Mesenchymal stem cell (in vitro differentiated cells and primary cell): ENCODE measurements at regions not wholly inside any gene's neighbourhood (a gene's known extent, or its start where the extent isn't known, plus 50 kb on each side); places are given as distances from the start of the nearest gene placed in this dataset.

Experiments used
- DNase-seq: peaks from one replicate; pipeline ENCODE4 v3.0.0-alpha.2; 2013
- H2AFZ ChIP-seq: one replicate; pipeline ENCODE4 v1.6.1; 2013; ENCODE audit warnings: low read depth, mild to moderate bottlenecking, control low read depth, inconsistent platforms, low read length, moderate library complexity
- H2AK5ac ChIP-seq: 2 replicates; pipeline ENCODE4 v1.6.1; 2013; ENCODE audit warnings: low read length, moderate library complexity, mild to moderate bottlenecking, inconsistent platforms; ENCODE audit not compliant: severe bottlenecking
- H2BK120ac ChIP-seq: one replicate; pipeline ENCODE4 v1.6.1; 2013; ENCODE audit warnings: low read depth, mild to moderate bottlenecking, inconsistent platforms, low read length, moderate library complexity
- H2BK12ac ChIP-seq, 2 experiments: one replicate each; pipeline ENCODE4 v1.6.1; 2013; ENCODE audit warnings: inconsistent platforms in 2 of 2, low read length in 2 of 2, mild to moderate bottlenecking in 2 of 2, moderate library complexity in 2 of 2, control low read depth in 1 of 2
- H2BK15ac ChIP-seq: one replicate; pipeline ENCODE4 v1.6.1; 2013; ENCODE audit warnings: mild to moderate bottlenecking, low read depth, inconsistent platforms; ENCODE audit not compliant: poor library complexity, severe bottlenecking
- H2BK5ac ChIP-seq: 2 replicates; pipeline ENCODE4 v1.6.1; 2013; ENCODE audit warnings: low read depth, mild to moderate bottlenecking, low read length, control low read depth, inconsistent platforms; ENCODE audit not compliant: poor library complexity, severe bottlenecking
- H3K14ac ChIP-seq, 2 experiments: one replicate each; pipeline ENCODE4 v1.6.1; 2013; ENCODE audit warnings: inconsistent platforms in 2 of 2, low read length in 2 of 2, control low read depth in 1 of 2, mild to moderate bottlenecking in 1 of 2, moderate library complexity in 1 of 2
- H3K18ac ChIP-seq, 2 experiments: one replicate each; pipeline ENCODE4 v1.6.1; 2013; ENCODE audit warnings: inconsistent platforms in 2 of 2, low read length in 2 of 2, control low read depth in 1 of 2, low read depth in 1 of 2, mild to moderate bottlenecking in 1 of 2
- H3K23ac ChIP-seq, 2 experiments: one replicate each; pipeline ENCODE4 v1.6.1; 2013; ENCODE audit warnings: inconsistent platforms in 2 of 2, low read length in 2 of 2, mild to moderate bottlenecking in 2 of 2, moderate library complexity in 2 of 2, control low read depth in 1 of 2
- H3K27ac ChIP-seq: 2 replicates; pipeline ENCODE4 v1.5.1; 2013; ENCODE audit warnings: mild to moderate bottlenecking, moderate library complexity, low read length, control low read depth, inconsistent platforms; ENCODE audit not compliant: poor library complexity, severe bottlenecking
- H3K27me3 ChIP-seq, 2 experiments: 2 replicates each; pipeline versions ENCODE4 v1.6.1 to v1.7.0; 2013; ENCODE audit warnings: low read length in 2 of 2, mild to moderate bottlenecking in 2 of 2, moderate library complexity in 2 of 2, control low read depth in 1 of 2, inconsistent platforms in 1 of 2; ENCODE audit not compliant: control insufficient read depth in 1 of 2, insufficient read depth in 1 of 2
- H3K36me3 ChIP-seq, 2 experiments: 2 replicates each; pipeline versions ENCODE4 v1.6.1 to v1.7.0; 2013; ENCODE audit warnings: low read length in 2 of 2, control low read depth in 1 of 2, inconsistent platforms in 1 of 2, low read depth in 1 of 2, mild to moderate bottlenecking in 1 of 2; ENCODE audit not compliant: insufficient read depth in 2 of 2, control insufficient read depth in 1 of 2
- H3K4ac ChIP-seq, 2 experiments: one replicate each; pipeline ENCODE4 v1.6.1; 2013; ENCODE audit warnings: inconsistent platforms in 2 of 2, low read length in 2 of 2, mild to moderate bottlenecking in 2 of 2, moderate library complexity in 2 of 2, control low read depth in 1 of 2, low read depth in 1 of 2
- H3K4me1 ChIP-seq: 2 replicates; pipeline ENCODE4 v1.6.1; 2013; ENCODE audit warnings: low read depth, low read length, control low read depth; ENCODE audit not compliant: control insufficient read depth, insufficient read depth
- H3K4me2 ChIP-seq: 2 replicates; pipeline ENCODE4 v1.6.1; 2013; ENCODE audit warnings: low read length, mild to moderate bottlenecking, inconsistent platforms; ENCODE audit not compliant: poor library complexity, severe bottlenecking
- H3K4me3 ChIP-seq, 2 experiments: 2 replicates each; pipeline versions ENCODE4 v1.5.1 to v1.7.0; 2013; ENCODE audit warnings: low read length in 2 of 2, mild to moderate bottlenecking in 2 of 2, control low read depth in 1 of 2, low read depth in 1 of 2; ENCODE audit not compliant: insufficient read depth in 1 of 2
- H3K79me1 ChIP-seq: replicated peaks from 2 replicates; pipeline ENCODE4 v1.6.1; 2013; ENCODE audit warnings: mild to moderate bottlenecking, control low read depth, low read length, inconsistent platforms; ENCODE audit not compliant: poor library complexity, severe bottlenecking
- H3K9ac ChIP-seq: 2 replicates; pipeline ENCODE4 v1.7.0; 2013; ENCODE audit warnings: mild to moderate bottlenecking, low read length, moderate library complexity
- H3K9me3 ChIP-seq: 2 replicates; pipeline ENCODE4 v1.7.0; 2013; ENCODE audit warnings: mild to moderate bottlenecking, low read length; ENCODE audit not compliant: control insufficient read depth
- H4K8ac ChIP-seq: one replicate; pipeline ENCODE4 v1.6.1; 2013; ENCODE audit warnings: inconsistent platforms, mild to moderate bottlenecking, low read length, moderate library complexity
- H4K91ac ChIP-seq: one replicate; pipeline ENCODE4 v1.6.1; 2013; ENCODE audit warnings: mild to moderate bottlenecking, low read length, inconsistent platforms
- WGBS: methylation state at CpG from one replicate; pipeline ENCODE4 v1.1.7; 2013; ENCODE audit warnings: mixed read lengths; 5-methylcytosine and 5-hydroxymethylcytosine counted together

DNA sequence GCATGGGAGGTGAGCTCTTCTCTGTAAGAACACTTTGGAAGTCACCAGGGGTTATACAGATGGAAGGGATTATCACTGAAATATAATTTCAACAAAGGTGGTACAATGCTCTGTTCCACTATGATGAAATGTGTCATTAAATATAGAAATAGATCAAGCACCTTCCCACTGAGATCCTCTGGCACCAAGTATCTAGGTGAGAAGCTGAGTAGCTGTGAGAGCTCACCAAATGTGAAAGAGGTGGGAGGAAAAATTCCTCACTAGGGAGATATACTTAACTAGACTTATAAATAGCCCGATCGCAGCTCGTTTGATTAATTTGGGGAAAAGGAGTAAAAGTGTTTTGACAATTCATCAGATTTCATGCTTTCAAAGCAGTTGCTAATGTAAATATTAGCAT lies 247.6 kb downstream of the SMAD2 start:
- H3K79me1 ChIP-seq = no peaks in the 10 kb centered on the region
- no peak overlapping the region for H2BK120ac ChIP-seq
- H3K9me3 ChIP-seq = no peaks in the 10 kb centered on the region
- H2BK12ac ChIP-seq = no peak overlapping the region
- no peak overlapping the region for H3K14ac ChIP-seq
- no peak overlapping the region for H4K91ac ChIP-seq
- H3K27me3 ChIP-seq = no peaks in the 10 kb centered on the region
- no peaks in the 10 kb centered on the region for H3K36me3 ChIP-seq
- H4K8ac ChIP-seq = no peak overlapping the region
- H3K4me3 ChIP-seq = no peak overlapping the region
- no CpG with 5 or more reads among the region's 3 CpGs for WGBS
- no peak for DNase-seq
- H3K9ac ChIP-seq = no peak overlapping the region
- H2BK15ac ChIP-seq = no peak overlapping the region
- no peak overlapping the region for H3K23ac ChIP-seq
- no peak overlapping the region for H2AK5ac ChIP-seq
- H3K27ac ChIP-seq = no peak overlapping the region
- no peak overlapping the region for H3K4ac ChIP-seq
- H3K18ac ChIP-seq = no peak overlapping the region
- H2AFZ ChIP-seq = no peak overlapping the region
- no peaks in the 10 kb centered on the region for H3K4me1 ChIP-seq
- H3K4me2 ChIP-seq = no peak overlapping the region
- H2BK5ac ChIP-seq = no peak overlapping the region

GRCh38 chr18:47680488-47680887 lies 250.0 kb downstream of the SMAD2 start:
- Histone ChIP-seq H4K8ac (no peak overlapping the region), H4K91ac (no peak overlapping the region), H3K9me3 (no peaks in the 10 kb centered on the region), H3K4me3 (no peak overlapping the region), H2AK5ac (no peak overlapping the region), H2BK15ac (no peak overlapping the region), H3K23ac (no peak overlapping the region), H3K4ac (no peak overlapping the region), H3K79me1 (no peaks in the 10 kb centered on the region), H2BK5ac (no peak overlapping the region), H3K27me3 (no peaks in the 10 kb centered on the region), H2AFZ (no peak overlapping the region), H3K14ac (no peak overlapping the region), H3K4me1 (no peaks in the 10 kb centered on the region), H3K4me2 (no peak overlapping the region), H3K36me3 (no peaks in the 10 kb centered on the region), H2BK120ac (no peak overlapping the region), H3K27ac (no peak overlapping the region), H2BK12ac (no peak overlapping the region), H3K9ac (no peak overlapping the region), H3K18ac (no peak overlapping the region)
- 80% methylated on average over 1 of the region's 1 CpG for WGBS
- no peak for DNase-seq

DNA sequence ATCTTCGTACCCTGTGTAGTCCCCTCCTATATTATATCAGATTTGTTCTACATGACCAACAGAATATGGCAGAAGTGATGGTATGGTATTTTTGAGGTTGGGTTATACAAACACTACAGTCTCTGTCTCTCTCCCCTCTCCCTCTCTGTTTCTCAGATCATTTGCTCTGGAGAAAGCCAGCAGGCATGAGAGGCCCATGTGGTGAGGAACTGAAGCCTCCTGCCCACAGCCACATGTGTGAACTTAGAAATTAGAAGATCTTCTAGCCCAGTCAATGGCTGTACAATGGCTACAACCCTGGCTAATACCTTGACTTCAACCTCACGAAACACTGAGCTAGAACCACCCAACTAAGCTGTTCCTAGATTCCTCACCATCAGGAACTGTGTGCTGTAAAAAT lies 250.6 kb downstream of the SMAD2 start:
- no CpG with 5 or more reads among the region's 2 CpGs for WGBS
- Histone ChIP-seq H2BK12ac (no peak overlapping the region), H3K4ac (no peak overlapping the region), H2BK5ac (no peak overlapping the region), H3K9me3 (no peaks in the 10 kb centered on the region), H3K14ac (no peak overlapping the region), H3K4me1 (no peaks in the 10 kb centered on the region), H3K4me3 (no peak overlapping the region), H3K18ac (no peak overlapping the region), H3K27ac (no peak overlapping the region), H3K79me1 (no peaks in the 10 kb centered on the region), H4K91ac (no peak overlapping the region), H4K8ac (no peak overlapping the region), H3K23ac (no peak overlapping the region), H2BK120ac (no peak overlapping the region), H2AK5ac (no peak overlapping the region), H3K36me3 (no peaks in the 10 kb centered on the region), H3K9ac (no peak overlapping the region), H3K27me3 (no peaks in the 10 kb centered on the region), H2BK15ac (no peak overlapping the region), H3K4me2 (no peak overlapping the region), H2AFZ (no peak overlapping the region)
- DNase-seq = no peak

GRCh38 chr18:47677952-47678351 lies 252.5 kb downstream of the SMAD2 start:
- no peak overlapping the region for H2AK5ac ChIP-seq
- H3K14ac ChIP-seq = no peak overlapping the region
- no peak overlapping the region for H2BK120ac ChIP-seq
- H3K79me1 ChIP-seq = no peaks in the 10 kb centered on the region
- no peak overlapping the region for H3K27ac ChIP-seq
- H3K4me1 ChIP-seq = no peaks in the 10 kb centered on the region
- H3K4ac ChIP-seq = no peak overlapping the region
- H3K23ac ChIP-seq = no peak overlapping the region
- no peaks in the 10 kb centered on the region for H3K27me3 ChIP-seq
- H3K36me3 ChIP-seq = no peaks in the 10 kb centered on the region
- no peak for DNase-seq
- H4K8ac ChIP-seq = no peak overlapping the region
- WGBS = 80% methylated on average over 1 of the region's 3 CpGs
- H3K9ac ChIP-seq = no peak overlapping the region
- no peaks in the 10 kb centered on the region for H3K9me3 ChIP-seq
- no peak overlapping the region for H2BK12ac ChIP-seq
- H3K18ac ChIP-seq = no peak overlapping the region
- no peak overlapping the region for H3K4me2 ChIP-seq
- no peak overlapping the region for H3K4me3 ChIP-seq
- H4K91ac ChIP-seq = no peak overlapping the region
- H2AFZ ChIP-seq = no peak overlapping the region
- H2BK15ac ChIP-seq = no peak overlapping the region
- no peak overlapping the region for H2BK5ac ChIP-seq
